ENCODE measurements at regions not wholly inside any gene's neighbourhood (a gene's known extent, or its start where the extent isn't known, plus 50 kb on each side); places are given as distances from the start of the nearest gene placed in this dataset.

DNA sequence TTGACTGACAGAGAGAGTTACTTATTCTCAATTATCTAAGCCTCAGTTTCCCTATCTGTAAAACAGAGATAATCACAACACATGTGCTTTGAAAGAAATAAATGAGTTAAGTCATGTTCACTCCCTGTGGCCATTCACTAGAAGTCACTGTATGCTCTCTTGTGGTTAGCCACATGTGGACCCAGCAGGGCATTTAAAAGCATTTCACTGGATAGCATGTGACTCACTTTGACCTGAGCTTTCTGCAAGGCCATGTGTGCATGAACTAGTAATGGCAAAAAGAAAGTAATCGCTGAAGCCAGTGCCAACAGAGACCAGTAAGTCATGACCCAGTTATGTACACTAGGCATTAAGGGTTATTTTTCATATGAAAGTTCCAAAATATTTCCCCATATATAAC lies 557.0 kb upstream of the IGFBP3 start:
- DNase-seq (ENCODE audit: low read depth) = peak; percentile 63
- no peaks in the 10 kb centered on the region for H3K36me3 ChIP-seq (ENCODE audit: control insufficient read depth, insufficient read depth, low read length)
- TF ChIP-seq, protein P1, sequence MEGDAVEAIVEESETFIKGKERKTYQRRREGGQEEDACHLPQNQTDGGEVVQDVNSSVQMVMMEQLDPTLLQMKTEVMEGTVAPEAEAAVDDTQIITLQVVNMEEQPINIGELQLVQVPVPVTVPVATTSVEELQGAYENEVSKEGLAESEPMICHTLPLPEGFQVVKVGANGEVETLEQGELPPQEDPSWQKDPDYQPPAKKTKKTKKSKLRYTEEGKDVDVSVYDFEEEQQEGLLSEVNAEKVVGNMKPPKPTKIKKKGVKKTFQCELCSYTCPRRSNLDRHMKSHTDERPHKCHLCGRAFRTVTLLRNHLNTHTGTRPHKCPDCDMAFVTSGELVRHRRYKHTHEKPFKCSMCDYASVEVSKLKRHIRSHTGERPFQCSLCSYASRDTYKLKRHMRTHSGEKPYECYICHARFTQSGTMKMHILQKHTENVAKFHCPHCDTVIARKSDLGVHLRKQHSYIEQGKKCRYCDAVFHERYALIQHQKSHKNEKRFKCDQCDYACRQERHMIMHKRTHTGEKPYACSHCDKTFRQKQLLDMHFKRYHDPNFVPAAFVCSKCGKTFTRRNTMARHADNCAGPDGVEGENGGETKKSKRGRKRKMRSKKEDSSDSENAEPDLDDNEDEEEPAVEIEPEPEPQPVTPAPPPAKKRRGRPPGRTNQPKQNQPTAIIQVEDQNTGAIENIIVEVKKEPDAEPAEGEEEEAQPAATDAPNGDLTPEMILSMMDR (IDR thresholded peaks at IDR 0.05; ENCODE audit: insufficient read depth, low read depth, low read length) = no peak
- no peaks in the 10 kb centered on the region for H3K27me3 ChIP-seq (ENCODE audit: control insufficient read depth, insufficient read depth, low read length)
- no peak overlapping the region for H3K4me3 ChIP-seq (ENCODE audit: low read depth, low read length)
- ChIA-PET CTCF (interaction anchor here (1.0 to 2.9 kb wide), 3 partner anchors 9 to 611 kb away, joined by 3 to 12 read pairs (median 5); no protein-coding TSS in a partner anchor), POLR2A (no interaction called here)

DNA sequence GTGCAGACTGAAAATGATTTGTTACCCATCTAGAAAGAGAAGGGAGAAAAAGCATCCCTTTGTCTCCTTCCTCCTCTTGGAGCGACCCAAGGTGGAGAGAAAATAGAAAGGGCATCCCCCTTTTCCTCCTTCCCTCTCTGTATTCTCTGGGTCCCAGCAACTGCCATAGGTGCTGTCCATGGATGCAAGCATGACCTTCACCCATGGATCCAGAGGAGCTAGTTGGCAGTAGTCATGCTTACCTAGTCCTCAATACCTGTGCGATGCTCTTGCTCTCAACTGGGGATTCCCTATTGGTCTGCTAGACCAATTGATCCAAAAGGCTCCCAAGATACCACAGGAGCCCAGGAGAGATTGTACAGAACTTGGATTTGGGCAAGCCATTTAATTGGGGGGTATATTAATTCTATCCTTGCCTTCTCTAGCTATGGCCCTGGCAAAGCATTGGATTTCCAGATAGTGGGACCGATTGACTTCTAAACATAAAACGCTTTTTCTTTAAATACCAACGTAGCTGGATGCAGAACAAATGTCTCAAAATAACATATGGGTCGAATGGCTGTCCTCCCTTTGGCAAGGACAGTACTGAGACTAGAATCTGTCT lies 547.8 kb upstream of the IGFBP3 start:
- no peaks in the 10 kb centered on the region for H3K36me3 ChIP-seq (ENCODE audit: control insufficient read depth, insufficient read depth, low read length)
- ChIA-PET CTCF (interaction anchor here (0.6 kb wide), 1 partner anchor 40 kb away, joined by 3 read pairs; no protein-coding TSS in a partner anchor), POLR2A (no interaction called here)
- no peak overlapping the region for H3K4me3 ChIP-seq (ENCODE audit: low read depth, low read length)
- DNase-seq (ENCODE audit: low read depth) = no peak
- H3K27me3 ChIP-seq (ENCODE audit: control insufficient read depth, insufficient read depth, low read length) = no peaks in the 10 kb centered on the region
- TF ChIP-seq, protein P1 (IDR thresholded peaks at IDR 0.05; ENCODE audit: insufficient read depth, low read depth, low read length) = no peak

DNA sequence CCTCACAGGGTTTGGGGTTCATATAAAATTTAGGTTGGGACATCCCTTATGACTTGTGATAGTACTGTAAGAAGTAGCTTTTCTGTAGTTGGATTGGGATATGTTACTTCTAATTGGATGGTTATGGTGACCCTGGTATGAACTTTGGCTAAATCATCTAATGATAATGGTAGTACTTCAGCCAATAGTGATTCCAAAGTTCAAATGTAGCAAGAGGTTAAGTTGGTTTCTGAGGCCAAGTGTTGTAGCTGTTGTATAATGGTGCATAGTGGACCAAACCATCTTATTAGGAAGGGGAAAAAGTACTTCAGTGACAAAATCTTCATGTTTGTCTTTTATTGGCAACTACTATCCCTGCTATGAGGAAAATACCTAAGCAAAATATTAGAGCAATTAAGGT lies 542.1 kb upstream of the IGFBP3 start:
- no peak for DNase-seq (ENCODE audit: low read depth)
- no peaks in the 10 kb centered on the region for H3K27me3 ChIP-seq (ENCODE audit: control insufficient read depth, insufficient read depth, low read length)
- CTCF ChIA-PET = interaction anchor here (0.9 to 1.4 kb wide), 2 partner anchors 14 to 541 kb away, joined by 3 read pairs; no protein-coding TSS in a partner anchor
- TF ChIP-seq, protein P1 (IDR thresholded peaks at IDR 0.05; ENCODE audit: insufficient read depth, low read depth, low read length) = no peak
- POLR2A ChIA-PET = no interaction called here
- no peaks in the 10 kb centered on the region for H3K36me3 ChIP-seq (ENCODE audit: control insufficient read depth, insufficient read depth, low read length)
- H3K4me3 ChIP-seq (ENCODE audit: low read depth, low read length) = no peak overlapping the region

DNA sequence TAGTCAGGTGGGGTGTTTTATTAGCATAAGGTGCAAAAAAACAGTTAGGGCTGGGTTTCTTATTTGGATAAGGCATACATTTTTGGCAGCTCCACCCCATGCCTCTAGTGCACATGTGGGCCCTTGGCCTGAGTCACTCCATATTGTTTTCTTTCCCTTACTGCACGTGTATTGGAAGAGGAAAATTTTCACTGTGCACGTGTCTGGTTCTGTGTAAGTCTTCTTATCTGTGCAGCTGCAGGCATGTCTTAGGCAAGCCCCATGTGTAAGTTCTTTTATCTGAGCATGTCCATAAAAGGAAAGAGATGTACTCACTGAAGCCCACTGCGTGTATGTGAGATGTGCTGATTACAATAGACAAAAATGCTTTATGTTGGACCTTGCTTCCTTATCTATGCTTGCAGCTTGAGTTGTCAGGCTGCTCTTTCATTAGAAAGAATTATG lies 540.3 kb upstream of the IGFBP3 start:
- H3K27me3 ChIP-seq (ENCODE audit: control insufficient read depth, insufficient read depth, low read length) = no peaks in the 10 kb centered on the region
- ChIA-PET POLR2A (no interaction called here), CTCF (no interaction called here)
- TF ChIP-seq, protein P1 (IDR thresholded peaks at IDR 0.05; ENCODE audit: insufficient read depth, low read depth, low read length) = no peak
- no peaks in the 10 kb centered on the region for H3K36me3 ChIP-seq (ENCODE audit: control insufficient read depth, insufficient read depth, low read length)
- no peak overlapping the region for H3K4me3 ChIP-seq (ENCODE audit: low read depth, low read length)
- no peak for DNase-seq (ENCODE audit: low read depth)

- Histone ChIP-seq H3K4me3 (ENCODE audit: low read depth, low read length) (no peak overlapping the region), H3K27me3 (ENCODE audit: control insufficient read depth, insufficient read depth, low read length) (no peaks in the 10 kb centered on the region), H3K36me3 (ENCODE audit: control insufficient read depth, insufficient read depth, low read length) (no peaks in the 10 kb centered on the region)
- TF ChIP-seq, protein P1 (IDR thresholded peaks at IDR 0.05; ENCODE audit: insufficient read depth, low read depth, low read length) = no peak
- DNase-seq (ENCODE audit: low read depth) = no peak
- POLR2A ChIA-PET = no interaction called here
- CTCF ChIA-PET = no interaction called here
These were observed 538.9 kb upstream of the IGFBP3 start for GRCh38 chr7:46459942-46460341.
